K562 (cell line): ENCODE measurements at regions not wholly inside any gene's neighbourhood (a gene's known extent, or its start where the extent isn't known, plus 50 kb on each side); places are given as distances from the start of the nearest gene placed in this dataset.

Experiments used
- ATAC-seq: fragments of 200-7000 bp; cut with Tn5 transposase; 3 replicates; pipeline ENCODE4 v1.9.1; 2020; ENCODE audit warnings: moderate library complexity
- BruUV-seq: library from RNA; stranded (reverse); fragments of 400-500 nt; replicated peaks from 2 replicates; lab custom pipeline; 2021; lab: Mats Ljungman, UMichigan
- CTCF ChIA-PET: fragments of 300-600 bp; formaldehyde crosslinking; extraction: SDS; loops from one replicate; lab custom pipeline; 2021; ENCODE audit warnings: low intra/inter-chr PET ratio; lab: Yijun Ruan, JAX
- POLR2A ChIA-PET: fragments of 300-600, 350-650 bp; sonication (Branson Sonifier 250); formaldehyde crosslinking; extraction: SDS; loops from one replicate; lab custom pipeline; 2021; ENCODE audit warnings: antibody characterized with exemption, inconsistent platforms; lab: Yijun Ruan, JAX
- DNase-seq, 4 experiments: peaks; one replicate each; pipeline versions ENCODE4 v3.0.0 to v3.0.0-alpha.2; 2011 to 2018; ENCODE audit warnings: low spot score in 3 of 4, mixed read lengths in 3 of 4; ENCODE audit errors: extremely low read depth in 1 of 4
- FAIRE-seq: peaks from 2 replicates; lab custom pipeline; 2011; peaks lifted over from hg19 to GRCh38; lab: Jason Lieb, UNC
- H2AFZ ChIP-seq: 2 replicates; pipeline ENCODE4 v1.6.0; 2011; ENCODE audit warnings: low read depth, low read length, control low read depth, inconsistent platforms
- H3K27ac ChIP-seq: fragments of 200-600 bp; 3 replicates; pipeline ENCODE4 v1.8.0; 2011; ENCODE audit warnings: low read depth, mild to moderate bottlenecking, control low read depth, inconsistent platforms, low read length, moderate library complexity, mixed read lengths; ENCODE audit errors: extremely low read depth
- H3K27me3 ChIP-seq, 2 experiments: fragments of 300-600 bp in 1 of 2; 2 replicates in 1 of 2; 3 replicates in 1 of 2; pipeline versions ENCODE4 v1.6.0 to v1.8.0; 2011; ENCODE audit warnings: inconsistent platforms in 2 of 2, low read length in 2 of 2, mild to moderate bottlenecking in 1 of 2, mixed read lengths in 1 of 2, moderate library complexity in 1 of 2; ENCODE audit not compliant: control insufficient read depth in 2 of 2, insufficient read depth in 2 of 2
- H3K36me3 ChIP-seq: fragments of 300-600 bp; 3 replicates; pipeline ENCODE4 v1.8.0; 2011; ENCODE audit warnings: mild to moderate bottlenecking, low read length, inconsistent platforms; ENCODE audit not compliant: control insufficient read depth, insufficient read depth
- H3K4me1 ChIP-seq, 2 experiments: fragments of 200-600 bp in 1 of 2; replicated peaks in 1 of 2; 2 replicates in 1 of 2; 3 replicates in 1 of 2; pipeline versions ENCODE4 v1.5.1 to v1.8.0; 2011; ENCODE audit warnings: inconsistent platforms in 2 of 2, low read length in 2 of 2, mild to moderate bottlenecking in 1 of 2, mixed read lengths in 1 of 2, moderate library complexity in 1 of 2; ENCODE audit not compliant: control insufficient read depth in 2 of 2, insufficient read depth in 2 of 2
- H3K4me2 ChIP-seq: 2 replicates; pipeline ENCODE4 v1.6.1; 2011; ENCODE audit warnings: low read length, control low read depth, inconsistent platforms, mixed read lengths; ENCODE audit not compliant: insufficient read depth
- H3K4me3 ChIP-seq: fragments of 200-600 bp; sonication (generic), shearing (Covaris generic); 2 replicates; pipeline ENCODE4 v1.5.1; 2016; ENCODE audit warnings: control low read depth, inconsistent platforms
- H3K79me2 ChIP-seq: fragments of 200-600 bp; 3 replicates; pipeline ENCODE4 v1.8.0; 2011; ENCODE audit warnings: low read length, inconsistent platforms; ENCODE audit not compliant: control insufficient read depth, insufficient read depth
- H3K9ac ChIP-seq, 2 experiments: 2 replicates each; pipeline versions ENCODE4 v1.6.0 to v1.6.1; 2011; ENCODE audit warnings: low read depth in 2 of 2, low read length in 2 of 2, control low read depth in 1 of 2, inconsistent platforms in 1 of 2, mild to moderate bottlenecking in 1 of 2, mixed read lengths in 1 of 2; ENCODE audit not compliant: insufficient read depth in 1 of 2
- H3K9me1 ChIP-seq: one replicate; pipeline ENCODE4 v1.6.0; 2011; ENCODE audit warnings: inconsistent platforms, mild to moderate bottlenecking, low read length, moderate library complexity; ENCODE audit not compliant: control insufficient read depth, insufficient read depth
- H3K9me3 ChIP-seq: replicated peaks from 2 replicates; pipeline ENCODE4 v1.5.1; 2011; ENCODE audit warnings: low read depth, low read length, inconsistent platforms; ENCODE audit not compliant: control insufficient read depth, insufficient read depth
- H4K20me1 ChIP-seq: replicated peaks from 2 replicates; pipeline ENCODE4 v1.6.1; 2011; ENCODE audit warnings: low read length, inconsistent platforms, mixed read lengths; ENCODE audit not compliant: control insufficient read depth, insufficient read depth
- BDP1 ChIP-seq: IDR thresholded peaks from 3 replicates; pipeline ENCODE4 v1.6.1; 2011; ENCODE audit not compliant: insufficient read length, insufficient read depth
- HMG20A ChIP-seq: fragments of 450-650 bp; formaldehyde crosslinking; conservative IDR thresholded peaks from 2 replicates; pipeline ENCODE4 v1.4.0; 2020; ENCODE audit warnings: mild to moderate bottlenecking, mixed read lengths
- MCM3 ChIP-seq: fragments of 450-650 bp; IDR thresholded peaks from 2 replicates; pipeline ENCODE4 v1.6.1; 2016
- NCOR1 ChIP-seq: fragments of 450-650 bp; IDR thresholded peaks from 2 replicates; pipeline ENCODE4 v1.6.1; 2016; ENCODE audit warnings: mild to moderate bottlenecking, moderate library complexity
- TCFL5 ChIP-seq: fragments of 250-450 bp; sonication (Bioruptor Pico); conservative IDR thresholded peaks from 2 replicates; pipeline ENCODE4 v1.6.1; 2021; ENCODE audit warnings: mild to moderate bottlenecking, moderate library complexity, matching md5 sums
- TEAD2 ChIP-seq: fragments of 450-650 bp; IDR thresholded peaks from 2 replicates; pipeline ENCODE4 v1.6.1; 2016; ENCODE audit warnings: missing genetic modification characterization, control low read depth, missing compliant biosample characterization
- ZNF3 ChIP-seq: fragments of 250-450 bp; sonication (Bioruptor Pico); IDR thresholded peaks from 2 replicates; pipeline ENCODE4 v1.5.0; 2021; ENCODE audit warnings: mild to moderate bottlenecking, moderate library complexity
- ZNF668 ChIP-seq: fragments of 250-450 bp; sonication (Bioruptor Pico); IDR thresholded peaks from 2 replicates; pipeline ENCODE4 v1.8.0; 2022; ENCODE audit warnings: mild to moderate bottlenecking, inconsistent platforms
- WGBS: fragments of 100-300 bp; shearing (Covaris generic); methylation state at CpG from one replicate; pipeline ENCODE4 v1.1.6; 2016; ENCODE audit warnings: low coverage, mixed read lengths; ENCODE audit not compliant: insufficient coverage; ENCODE audit errors: missing lambda C conversion rate; 5-methylcytosine and 5-hydroxymethylcytosine counted together
- in situ Hi-C: fragments of 300-500 bp; cut with MboI; formaldehyde crosslinking; loops from 4 replicates; pipeline ENCODE4 v1.15.0; 2018; ENCODE audit warnings: inconsistent platforms, mixed read lengths
- intact Hi-C: fragments of 100-400 bp; cut with micrococcal nuclease; formaldehyde crosslinking; loops from 2 replicates; pipeline ENCODE4 v1.14.2; 2022

- TF ChIP-seq ZNF668 = no peak
- Histone ChIP-seq H3K79me2 (no peaks in the 10 kb centered on the region), H3K4me3 (no peak overlapping the region), H4K20me1 (no peaks in the 10 kb centered on the region), H2AFZ (no peak overlapping the region), H3K36me3 (no peaks in the 10 kb centered on the region), H3K9me1 (no peaks in the 10 kb centered on the region), H3K9ac (no peak overlapping the region), H3K4me1 (no peaks in the 10 kb centered on the region), H3K27ac (no peak overlapping the region), H3K27me3 (no peaks in the 10 kb centered on the region), H3K4me2 (no peak overlapping the region), H3K9me3 (no peaks in the 10 kb centered on the region)
- 2% methylated on average over 3 of the region's 3 CpGs for whole genome bisulfite sequencing
- in situ Hi-C loops = no loop called here
- ChIA-PET CTCF (no interaction called here), POLR2A (no interaction called here)
- FAIRE-seq = no peak
- intact Hi-C loops = no loop called here
- no TSS peak for BruUV-seq
- no peak for ATAC-seq
- DNase-seq = no peak
These were observed 1120.4 kb upstream of the WWC1 start for GRCh38 chr5:167171056-167171455.

GRCh38 chr5:167177736-167178135, 1113.7 kb upstream of the WWC1 start:
- no peaks in the 10 kb centered on the region for H3K79me2 ChIP-seq
- H3K36me3 ChIP-seq = no peaks in the 10 kb centered on the region
- POLR2A ChIA-PET = no interaction called here
- H4K20me1 ChIP-seq = no peaks in the 10 kb centered on the region
- H3K9ac ChIP-seq = no peak overlapping the region
- no peak overlapping the region for H3K4me2 ChIP-seq
- BruUV-seq = no TSS peak
- H3K4me1 ChIP-seq = no peaks in the 10 kb centered on the region
- TF ChIP-seq TEAD2 = no peak
- no peak for TF ChIP-seq MCM3
- TF ChIP-seq HMG20A (CRISPR knock-in tag) = no peak
- no peak for TF ChIP-seq TCFL5
- TF ChIP-seq BDP1 = no peak
- no peak for TF ChIP-seq ZNF3 (CRISPR knock-in tag)
- no peak for TF ChIP-seq NCOR1
- TF ChIP-seq, all 486 proteins: peak for 0
- no peak for DNase-seq
- no peaks in the 10 kb centered on the region for H3K9me1 ChIP-seq
- no peaks in the 10 kb centered on the region; the same call in 1 of the 2 replicates for H3K9me3 ChIP-seq
- in situ Hi-C loops (no loop called here), intact Hi-C loops (no loop called here)
- no peaks in the 10 kb centered on the region for H3K27me3 ChIP-seq
- no peak overlapping the region for H3K4me3 ChIP-seq
- FAIRE-seq = no peak
- no peak overlapping the region for H2AFZ ChIP-seq
- ATAC-seq = no peak
- WGBS = 2% methylated on average over 4 of the region's 4 CpGs
- CTCF ChIA-PET = no interaction called here
- no peak overlapping the region for H3K27ac ChIP-seq
